ENCODE measurements at regions not wholly inside any gene's neighbourhood (a gene's known extent, or its start where the extent isn't known, plus 50 kb on each side); places are given as distances from the start of the nearest gene placed in this dataset.

DNA sequence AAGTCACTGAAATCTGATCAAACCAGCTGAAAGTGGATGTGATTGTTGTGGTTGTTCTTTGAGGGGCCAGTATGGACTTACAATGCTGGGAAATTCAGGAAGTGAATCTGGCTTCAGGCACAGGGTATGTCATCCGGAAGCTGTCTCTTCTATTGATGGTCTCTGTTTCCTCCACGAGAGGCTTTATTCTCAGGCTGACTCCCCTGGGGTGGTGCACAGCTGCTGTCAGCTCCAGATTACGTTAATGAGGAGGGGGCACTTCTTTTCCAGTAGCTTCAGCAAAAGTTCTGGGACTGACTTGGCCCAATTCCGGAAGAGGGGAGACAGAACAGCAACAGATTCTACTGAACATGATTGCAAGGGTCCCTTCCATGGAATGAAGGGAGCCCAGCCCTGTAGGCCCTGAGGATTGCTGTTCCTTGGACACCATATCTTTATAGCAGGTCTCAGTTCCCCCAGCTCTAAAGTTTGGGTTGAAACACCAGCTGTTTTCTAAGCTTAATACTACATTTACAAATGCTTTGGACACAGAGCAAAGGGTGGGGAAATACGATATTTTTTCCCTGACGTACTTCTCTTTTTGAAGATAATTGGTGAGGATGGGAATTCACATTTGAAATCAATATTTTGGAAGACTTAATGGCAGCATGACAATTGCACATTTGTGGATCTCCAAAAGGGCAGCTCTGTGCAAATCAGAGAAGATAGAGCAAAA lies 400.9 kb downstream of the TSN start:
- H3K27ac ChIP-seq: no peak overlapping the region
- TF ChIP-seq, protein P1, sequence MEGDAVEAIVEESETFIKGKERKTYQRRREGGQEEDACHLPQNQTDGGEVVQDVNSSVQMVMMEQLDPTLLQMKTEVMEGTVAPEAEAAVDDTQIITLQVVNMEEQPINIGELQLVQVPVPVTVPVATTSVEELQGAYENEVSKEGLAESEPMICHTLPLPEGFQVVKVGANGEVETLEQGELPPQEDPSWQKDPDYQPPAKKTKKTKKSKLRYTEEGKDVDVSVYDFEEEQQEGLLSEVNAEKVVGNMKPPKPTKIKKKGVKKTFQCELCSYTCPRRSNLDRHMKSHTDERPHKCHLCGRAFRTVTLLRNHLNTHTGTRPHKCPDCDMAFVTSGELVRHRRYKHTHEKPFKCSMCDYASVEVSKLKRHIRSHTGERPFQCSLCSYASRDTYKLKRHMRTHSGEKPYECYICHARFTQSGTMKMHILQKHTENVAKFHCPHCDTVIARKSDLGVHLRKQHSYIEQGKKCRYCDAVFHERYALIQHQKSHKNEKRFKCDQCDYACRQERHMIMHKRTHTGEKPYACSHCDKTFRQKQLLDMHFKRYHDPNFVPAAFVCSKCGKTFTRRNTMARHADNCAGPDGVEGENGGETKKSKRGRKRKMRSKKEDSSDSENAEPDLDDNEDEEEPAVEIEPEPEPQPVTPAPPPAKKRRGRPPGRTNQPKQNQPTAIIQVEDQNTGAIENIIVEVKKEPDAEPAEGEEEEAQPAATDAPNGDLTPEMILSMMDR (conservative IDR thresholded peaks at IDR 0.05): no peak

DNA sequence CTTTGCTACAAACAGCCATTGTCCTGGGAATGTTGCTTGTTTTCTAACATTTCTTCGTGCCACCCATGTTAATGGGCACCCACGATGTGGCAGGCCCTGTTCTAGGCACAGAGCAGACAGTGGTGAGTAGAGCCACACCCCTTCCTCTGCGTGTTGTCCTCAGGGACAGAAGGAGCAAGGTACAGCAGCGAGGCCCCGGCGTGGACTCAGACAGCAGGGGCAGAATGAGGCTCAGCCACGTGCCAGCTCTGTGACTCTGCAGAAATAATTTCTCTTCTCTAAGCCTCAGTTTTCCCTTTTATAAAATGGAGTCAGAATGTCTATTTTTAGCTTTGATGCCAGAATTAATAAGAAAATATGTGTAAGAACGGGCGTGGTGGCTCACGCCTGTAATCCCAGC lies 401.7 kb downstream of the TSN start:
- no peak overlapping the region for H3K27ac ChIP-seq
- TF ChIP-seq, protein P1 (conservative IDR thresholded peaks at IDR 0.05): no peak

DNA sequence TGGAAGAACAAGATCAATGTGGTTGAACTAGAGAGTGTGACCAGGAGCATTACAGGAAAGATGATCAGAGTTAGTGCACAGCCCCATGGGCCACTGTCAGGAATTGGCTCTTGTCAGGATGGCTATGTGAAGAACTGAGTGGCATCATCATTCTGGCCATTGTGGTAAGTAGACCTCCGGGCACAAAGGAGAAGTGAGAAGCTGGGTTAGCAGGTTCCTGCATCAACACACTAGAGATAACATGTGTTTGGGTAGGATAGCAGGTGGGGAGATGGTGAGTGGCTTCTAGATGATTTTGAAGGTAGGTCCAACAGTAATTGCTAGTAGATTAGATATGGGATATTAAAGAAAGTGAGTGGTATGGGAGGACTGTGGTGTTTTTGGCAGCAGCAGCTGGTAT lies 408.2 kb downstream of the TSN start:
- TF ChIP-seq, protein P1 (conservative IDR thresholded peaks at IDR 0.05): no peak
- H3K27ac ChIP-seq: no peak overlapping the region

DNA sequence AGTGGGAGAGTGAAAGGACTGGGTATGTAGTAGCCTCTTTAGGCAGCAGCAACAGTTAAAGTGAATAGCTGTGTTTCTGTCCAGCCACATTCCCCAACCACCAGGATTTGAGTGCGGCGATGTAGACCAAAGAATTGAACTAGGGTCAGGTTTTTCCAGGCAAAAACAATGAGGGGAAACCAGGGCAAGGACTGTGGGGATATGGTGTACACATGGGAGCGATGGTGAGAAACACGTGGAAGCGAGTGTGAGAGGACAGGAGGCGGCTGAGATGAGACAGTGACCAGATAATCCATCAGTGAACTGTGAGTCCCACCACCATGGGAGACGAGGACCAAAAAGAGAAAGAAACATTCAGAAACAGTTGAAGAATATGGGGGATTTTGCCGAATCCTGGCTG lies 409.5 kb downstream of the TSN start:
- TF ChIP-seq, protein P1 (conservative IDR thresholded peaks at IDR 0.05): no peak

DNA sequence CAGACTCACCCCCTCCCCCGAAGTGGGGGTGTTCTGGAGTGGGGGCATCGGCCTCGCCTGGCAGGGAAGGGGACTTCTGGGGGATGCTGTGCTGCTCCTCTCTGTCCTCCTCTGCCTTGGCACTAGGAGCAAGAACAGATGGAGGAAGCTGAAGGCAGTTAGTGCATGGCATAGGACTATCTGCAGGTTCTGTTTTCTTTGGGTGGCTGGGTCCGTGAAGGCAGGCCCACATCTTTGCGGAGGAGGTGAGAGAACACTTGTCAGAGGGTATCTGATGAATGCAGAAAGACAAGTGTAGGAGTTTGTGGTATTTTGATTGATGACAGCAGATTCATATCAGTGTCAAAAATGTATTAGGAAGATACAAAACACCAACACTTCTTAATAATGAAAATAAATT lies 411.4 kb downstream of the TSN start:
- TF ChIP-seq, protein P1 (conservative IDR thresholded peaks at IDR 0.05): no peak
- no peak overlapping the region for H3K27ac ChIP-seq

More for the DNA sequence above, 409.5 kb downstream of the TSN start:
- no peak overlapping the region for H3K27ac ChIP-seq

DNA sequence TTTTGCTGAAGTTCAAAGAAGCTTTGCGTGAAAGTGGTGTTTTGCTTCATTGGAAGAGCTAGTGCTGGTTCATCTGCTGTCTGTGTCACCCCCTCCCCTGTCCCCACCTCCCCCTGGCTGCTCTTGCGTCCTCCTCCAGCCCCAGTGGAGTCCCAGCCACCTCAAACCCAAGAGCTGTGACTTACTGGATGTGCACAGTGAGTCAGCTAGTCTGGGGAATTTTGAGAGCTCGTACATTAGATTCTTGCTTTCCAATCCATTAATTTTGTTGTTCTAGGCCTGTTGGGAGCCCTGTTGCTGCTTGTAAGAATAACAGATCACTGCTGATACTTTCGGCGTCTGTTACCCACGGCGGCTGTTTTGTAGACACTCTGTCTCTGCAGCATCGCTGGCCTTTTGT lies 412.1 kb downstream of the TSN start:
- H3K27ac ChIP-seq: no peak overlapping the region
- TF ChIP-seq, protein P1 (conservative IDR thresholded peaks at IDR 0.05): no peak

DNA sequence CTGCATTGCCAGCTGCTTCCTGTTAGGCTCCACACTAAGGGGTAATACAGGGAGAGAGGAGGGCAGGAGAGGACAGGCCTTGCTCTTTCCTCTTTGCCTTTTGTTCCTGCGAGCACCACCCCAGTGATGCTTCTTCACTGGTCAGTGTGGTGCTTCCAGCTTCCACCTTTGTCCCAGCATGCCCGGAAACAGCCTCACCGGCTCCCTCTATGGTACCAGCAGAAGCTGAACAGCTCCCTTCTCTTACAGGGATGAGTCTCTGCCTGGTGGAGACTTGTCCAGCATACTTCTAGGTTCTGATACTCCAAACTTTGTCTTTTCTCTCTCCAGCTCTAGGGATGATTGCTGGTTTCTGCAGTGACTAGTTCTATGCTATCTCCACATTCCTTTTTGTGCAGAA lies 413.3 kb downstream of the TSN start:
- no peak overlapping the region for H3K27ac ChIP-seq
- TF ChIP-seq, protein P1 (conservative IDR thresholded peaks at IDR 0.05): 0 out of 2 replicates have a peak, but pooled peaks have one; percentile 10

All from VCaP (cell line).